Omental fat pad (tissue), 3 donors: ENCODE measurements at regions not wholly inside any gene's neighbourhood (a gene's known extent, or its start where the extent isn't known, plus 50 kb on each side); places are given as distances from the start of the nearest gene placed in this dataset.

Experiments used
- ATAC-seq: fragments of 150-250 bp; one replicate; pipeline ENCODE4 v1.9.1; 2016; ENCODE audit warnings: mild to moderate bottlenecking, moderate library complexity; ENCODE audit not compliant: low FRiP score
- DNase-seq: peaks from one replicate; pipeline ENCODE4 v3.0.0-alpha.2; 2019; ENCODE audit warnings: low spot score
- TF ChIP-seq, protein P1 (sequence below), 3 donors: fragments of 450-650 bp; IDR thresholded peaks; one replicate each; pipeline ENCODE4 v1.5.1; 2016 to 2017; ENCODE audit warnings: antibody characterized with exemption in 3 of 3, mild to moderate bottlenecking in 3 of 3, moderate library complexity in 2 of 3

DNA sequence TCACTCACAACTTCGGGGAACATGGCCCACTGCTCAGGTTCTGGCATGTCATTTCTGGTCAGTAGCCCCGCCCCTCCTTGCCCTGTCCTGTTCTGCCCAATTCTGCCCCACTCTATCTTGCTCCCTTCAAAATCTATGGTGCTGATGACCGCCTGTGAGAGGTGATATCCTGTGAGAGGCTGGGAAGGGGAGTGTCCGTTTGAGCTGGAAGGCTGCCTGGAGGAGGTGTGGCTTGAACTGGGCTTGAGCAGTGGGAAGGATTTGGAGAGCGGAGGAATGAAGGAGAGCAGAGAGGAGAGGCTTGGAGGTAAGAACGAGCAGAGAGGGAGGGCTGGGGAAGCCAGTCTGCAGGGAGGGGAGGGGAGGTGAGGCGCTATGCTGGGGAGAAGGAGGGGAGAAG lies 145.3 kb downstream of the RPS24 start:
- peak; percentile 22 for ATAC-seq
- TF ChIP-seq, protein P1, sequence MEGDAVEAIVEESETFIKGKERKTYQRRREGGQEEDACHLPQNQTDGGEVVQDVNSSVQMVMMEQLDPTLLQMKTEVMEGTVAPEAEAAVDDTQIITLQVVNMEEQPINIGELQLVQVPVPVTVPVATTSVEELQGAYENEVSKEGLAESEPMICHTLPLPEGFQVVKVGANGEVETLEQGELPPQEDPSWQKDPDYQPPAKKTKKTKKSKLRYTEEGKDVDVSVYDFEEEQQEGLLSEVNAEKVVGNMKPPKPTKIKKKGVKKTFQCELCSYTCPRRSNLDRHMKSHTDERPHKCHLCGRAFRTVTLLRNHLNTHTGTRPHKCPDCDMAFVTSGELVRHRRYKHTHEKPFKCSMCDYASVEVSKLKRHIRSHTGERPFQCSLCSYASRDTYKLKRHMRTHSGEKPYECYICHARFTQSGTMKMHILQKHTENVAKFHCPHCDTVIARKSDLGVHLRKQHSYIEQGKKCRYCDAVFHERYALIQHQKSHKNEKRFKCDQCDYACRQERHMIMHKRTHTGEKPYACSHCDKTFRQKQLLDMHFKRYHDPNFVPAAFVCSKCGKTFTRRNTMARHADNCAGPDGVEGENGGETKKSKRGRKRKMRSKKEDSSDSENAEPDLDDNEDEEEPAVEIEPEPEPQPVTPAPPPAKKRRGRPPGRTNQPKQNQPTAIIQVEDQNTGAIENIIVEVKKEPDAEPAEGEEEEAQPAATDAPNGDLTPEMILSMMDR (IDR thresholded peaks at IDR 0.05): no peak

DNA sequence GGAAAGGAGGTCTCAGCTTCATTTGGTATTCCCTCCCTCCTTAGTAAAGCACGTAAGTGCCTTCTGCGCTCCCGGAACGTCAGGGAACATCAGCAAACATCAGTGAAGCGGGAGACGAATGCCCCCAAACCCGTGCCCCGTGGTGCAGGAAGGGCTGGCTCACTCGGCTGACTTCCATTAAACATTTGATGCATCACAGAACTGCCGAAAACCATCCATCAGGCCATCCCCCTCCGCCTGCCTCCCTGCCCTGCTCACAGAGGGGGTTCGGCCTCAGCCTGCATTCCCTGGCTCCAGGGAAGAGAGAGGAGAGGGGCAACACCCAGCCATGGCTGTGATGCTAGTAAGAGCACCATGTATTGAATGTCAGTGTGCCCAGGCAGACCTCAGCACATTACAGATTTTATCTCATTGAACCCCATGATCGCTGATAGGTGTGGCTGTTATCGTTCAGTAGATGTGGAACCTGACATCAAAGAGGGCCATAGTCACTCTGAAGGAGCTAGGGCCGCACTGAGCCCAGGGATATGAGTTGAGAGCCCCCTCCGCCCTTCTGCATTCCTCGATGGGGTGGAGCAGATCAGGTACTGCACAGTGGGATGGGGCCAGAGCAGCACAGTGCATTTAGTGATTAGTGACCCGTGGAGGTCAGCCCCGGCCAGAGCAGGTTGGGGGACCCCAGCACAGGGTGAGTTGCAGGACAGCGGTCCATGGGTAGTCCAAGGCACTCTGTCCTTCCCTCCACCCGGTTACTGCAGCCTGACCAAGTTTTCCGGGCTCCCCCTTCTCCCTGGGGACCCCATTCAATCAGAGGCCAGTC lies 146.4 kb downstream of the RPS24 start:
- TF ChIP-seq, protein P1 (IDR thresholded peaks at IDR 0.05): no peak
- DNase-seq: no peak
- no peak for ATAC-seq

More for the DNA sequence above, 145.3 kb downstream of the RPS24 start:
- DNase-seq: no peak

DNA sequence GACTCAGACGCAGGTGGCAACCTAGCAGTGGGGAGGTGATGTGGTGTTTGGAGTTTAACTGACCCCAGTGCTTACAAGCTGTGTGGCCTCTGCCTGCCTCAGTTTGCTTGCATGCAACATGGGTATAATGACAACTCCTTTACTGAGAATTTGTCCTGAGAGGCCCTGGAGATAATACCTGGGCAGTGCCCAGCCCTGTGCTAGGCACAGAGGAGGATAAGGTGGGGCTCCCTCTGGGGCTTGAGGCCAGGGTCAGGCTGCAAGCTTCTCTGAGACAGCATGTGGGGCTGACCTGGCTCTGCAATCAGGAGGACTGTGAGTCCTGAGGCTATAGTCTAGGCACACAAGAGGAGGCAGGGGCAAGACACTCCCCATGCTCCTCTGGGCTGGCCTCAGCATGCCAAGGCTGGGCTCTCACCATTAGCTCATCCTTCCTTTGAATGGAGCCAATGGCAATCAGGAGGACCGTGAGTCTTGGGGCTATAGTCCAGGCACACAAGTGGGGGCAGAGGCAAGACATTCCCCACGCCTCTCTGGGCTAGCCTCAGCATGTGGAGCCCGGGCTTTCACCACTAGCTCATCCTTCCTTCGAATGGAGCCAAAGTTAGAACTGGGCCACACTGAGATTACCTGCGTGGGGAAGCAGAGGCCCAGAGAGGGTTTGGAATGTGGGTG lies 147.9 kb downstream of the RPS24 start:
- no peak for ATAC-seq

GRCh38 chr10:78182841-78183240 lies 149.2 kb downstream of the RPS24 start:
- DNase-seq: no peak
- ATAC-seq: no peak
- TF ChIP-seq, protein P1 (IDR thresholded peaks at IDR 0.05): no peak

More for the DNA sequence above, 147.9 kb downstream of the RPS24 start:
- TF ChIP-seq, protein P1 (IDR thresholded peaks at IDR 0.05): no peak
- no peak for DNase-seq

DNA sequence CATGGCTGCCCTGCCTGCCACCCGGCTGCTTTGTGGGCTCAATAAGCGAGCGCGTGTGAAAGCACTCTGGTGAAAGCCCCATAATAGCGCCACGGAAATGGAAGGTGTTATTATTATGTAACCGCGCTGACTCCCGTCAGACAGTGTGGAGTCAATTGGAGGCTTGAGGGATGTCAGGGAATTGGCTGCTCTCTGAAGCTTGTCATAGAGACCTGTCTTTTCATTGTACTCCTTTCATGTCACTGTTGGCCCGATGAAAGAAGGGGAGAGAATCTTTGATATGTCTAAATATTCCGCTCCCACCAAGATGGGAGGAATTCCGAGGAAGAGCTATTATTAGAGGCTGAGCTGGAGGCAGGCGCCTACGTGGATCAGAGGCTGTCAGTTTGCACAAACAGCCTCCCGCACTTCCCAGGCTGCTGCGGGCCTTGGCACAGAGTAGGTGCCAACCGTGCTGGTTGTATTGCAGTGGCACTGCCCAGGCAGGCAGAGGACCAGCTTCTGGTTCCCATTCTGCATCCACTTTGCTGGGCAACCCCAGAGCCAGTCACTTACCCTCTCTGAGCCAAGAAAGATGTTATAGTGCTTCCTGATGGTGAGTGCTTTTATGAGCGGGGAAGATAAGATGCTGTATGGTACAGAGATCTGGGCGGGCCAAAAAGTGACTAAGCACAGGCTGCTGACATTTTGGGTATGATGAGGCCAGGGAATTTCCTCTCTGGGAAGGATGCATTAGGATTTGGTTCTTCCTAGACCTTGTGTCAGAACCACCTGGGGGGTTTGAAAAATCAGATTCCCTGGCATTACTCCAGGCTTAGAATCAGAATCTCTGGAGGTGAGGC lies 151.4 kb downstream of the RPS24 start:
- TF ChIP-seq, protein P1 (IDR thresholded peaks at IDR 0.05): no peak
- no peak for DNase-seq
- ATAC-seq: no peak

- DNase-seq (no peak), ATAC-seq (no peak)
- TF ChIP-seq, protein P1 (IDR thresholded peaks at IDR 0.05): no peak
Observed at GRCh38 chr10:78185693-78186055, 152.0 kb downstream of the RPS24 start.
